ENCODE measurements at regions not wholly inside any gene's neighbourhood (a gene's known extent, or its start where the extent isn't known, plus 50 kb on each side); places are given as distances from the start of the nearest gene placed in this dataset.

DNA sequence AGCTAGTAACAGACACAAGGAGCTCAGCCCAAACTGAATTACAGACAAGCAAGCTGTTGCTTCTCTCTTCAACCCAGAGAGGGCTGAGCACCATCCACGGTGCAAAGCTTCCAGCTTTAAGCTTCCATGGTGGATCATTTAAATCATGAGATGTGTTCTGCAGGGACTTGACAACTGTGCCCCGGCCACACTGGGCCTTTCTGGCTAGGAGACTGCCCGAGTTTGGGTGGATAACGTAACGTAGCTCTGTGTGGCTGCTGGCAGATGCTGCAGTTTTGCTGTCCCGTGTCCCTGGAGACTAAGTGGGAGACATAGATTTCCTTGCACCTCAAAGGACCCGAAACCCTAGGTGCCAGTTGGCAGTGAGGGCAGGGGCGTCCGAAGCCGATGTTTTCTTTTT lies 234.0 kb downstream of the IRX2 start:
- peak in 1 of 42 donors; percentile 23 for DNase-seq
- intact Hi-C loops (cut with DNase I), result no loop called here

DNA sequence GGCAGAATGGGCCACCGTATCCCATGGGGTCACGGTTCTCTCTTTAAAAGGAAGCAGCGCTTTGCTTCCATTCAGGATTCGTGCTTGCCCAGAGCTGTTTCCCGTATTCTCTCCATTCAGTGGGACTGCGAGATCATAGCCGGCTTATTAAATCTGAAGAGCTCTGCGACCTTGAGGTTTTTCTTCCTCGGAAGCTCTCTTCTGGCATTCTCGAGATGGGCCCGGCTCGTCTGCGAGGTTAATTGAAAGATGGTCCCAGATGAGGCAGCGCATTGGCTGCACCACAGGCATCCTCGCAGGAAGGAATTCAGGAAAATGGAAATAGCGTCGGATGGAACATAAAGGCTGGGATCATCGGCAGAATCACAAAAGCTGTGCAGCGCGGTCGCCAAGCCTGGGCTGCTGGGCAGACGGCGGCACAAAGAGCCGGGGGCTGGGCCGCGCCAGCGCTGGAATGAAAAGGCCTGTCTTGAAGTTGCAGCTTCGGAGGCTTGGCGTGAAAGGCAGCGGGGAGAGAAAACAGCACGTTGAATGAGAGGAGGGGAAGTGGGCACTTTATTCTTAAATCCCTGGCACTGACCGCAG lies 236.2 kb downstream of the IRX2 start:
- intact Hi-C loops (cut with DNase I), result no loop called here
- peak in 10 of 42 donors; percentile 10 to 44 (median 30) for DNase-seq

DNA sequence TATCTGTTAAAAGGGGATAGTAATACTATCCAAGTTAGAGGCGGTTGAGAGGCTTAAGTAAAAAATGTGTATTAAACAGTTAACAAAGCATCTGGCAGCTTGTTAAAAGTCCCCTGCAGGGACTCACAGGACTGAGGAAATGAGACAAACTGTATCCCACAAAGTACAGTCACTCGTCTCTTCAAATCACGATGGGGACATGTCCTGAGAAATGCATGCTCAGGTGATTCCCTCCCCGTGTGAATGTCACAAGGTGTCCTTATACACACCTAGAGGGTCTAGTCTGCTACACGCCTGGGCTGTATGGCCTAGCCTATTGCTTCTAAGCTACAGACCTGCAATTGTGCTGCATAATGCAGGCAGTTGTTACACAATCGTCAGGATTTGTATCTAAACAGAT lies 237.0 kb downstream of the IRX2 start:
- intact Hi-C loops (cut with DNase I), result no loop called here
- DNase-seq, result no peak

DNA sequence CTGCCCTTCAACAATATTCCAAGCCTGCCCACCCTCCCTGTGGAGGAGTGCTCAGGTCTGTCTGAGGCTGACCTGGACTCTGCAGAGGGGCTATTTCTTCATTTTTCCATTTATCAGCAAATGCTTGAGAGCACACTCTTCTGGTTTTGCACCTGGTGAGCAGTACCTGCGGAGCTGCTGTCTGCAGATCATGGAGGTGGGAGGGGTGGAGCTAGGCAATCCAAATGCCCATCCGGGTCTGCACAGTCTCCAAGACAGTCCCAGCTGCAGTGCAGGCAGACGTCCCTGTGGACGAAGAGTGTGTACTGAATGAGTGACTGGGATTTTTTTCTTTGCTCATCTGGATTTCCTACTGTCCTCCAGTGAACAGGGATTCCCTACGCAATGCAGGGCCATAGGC lies 239.8 kb downstream of the IRX2 start:
- intact Hi-C loops (cut with DNase I), result no loop called here
- DNase-seq, result no peak

DNA sequence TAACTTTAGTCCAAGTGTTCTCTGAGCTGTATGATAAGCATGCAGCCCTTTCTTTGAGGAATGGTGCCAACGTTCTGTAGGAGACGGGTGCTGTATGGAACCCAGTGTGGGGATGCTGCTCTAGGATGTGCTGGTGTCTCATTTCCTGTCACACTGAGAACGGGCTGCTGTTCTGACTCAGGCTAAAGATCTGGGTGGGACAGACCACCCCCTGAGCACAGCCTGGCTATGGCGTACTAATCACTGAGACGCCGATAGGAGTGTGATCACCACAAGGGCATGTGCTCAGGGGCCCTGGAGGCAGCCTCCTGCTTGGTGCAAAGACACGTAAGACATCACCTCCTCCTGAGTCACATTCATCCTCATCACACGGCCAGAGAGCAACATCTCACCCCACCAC lies 240.4 kb downstream of the IRX2 start:
- peak in 1 of 42 donors; percentile 28 for DNase-seq
- intact Hi-C loops (cut with DNase I), result no loop called here

DNA sequence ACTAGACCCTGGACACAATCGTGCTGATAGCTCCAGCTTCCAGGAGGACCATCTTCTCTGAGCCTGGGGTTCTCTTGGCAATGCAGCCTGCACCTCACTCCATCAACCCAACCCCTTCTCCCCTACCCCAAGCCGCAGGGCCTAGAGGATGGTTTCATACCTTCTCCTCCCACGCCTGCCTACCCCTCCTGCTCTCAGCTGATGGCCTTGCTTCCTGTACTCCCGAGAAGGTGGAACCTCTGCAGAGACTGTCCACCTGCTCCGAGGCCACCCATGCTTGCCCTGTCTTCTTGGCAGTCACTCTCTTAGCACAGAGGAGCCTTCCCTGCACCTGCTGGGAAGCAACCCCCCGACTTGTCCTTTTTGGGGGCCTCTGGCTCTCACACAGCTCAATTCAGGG lies 241.9 kb downstream of the IRX2 start:
- intact Hi-C loops (cut with DNase I), result no loop called here
- no peak for DNase-seq

DNA sequence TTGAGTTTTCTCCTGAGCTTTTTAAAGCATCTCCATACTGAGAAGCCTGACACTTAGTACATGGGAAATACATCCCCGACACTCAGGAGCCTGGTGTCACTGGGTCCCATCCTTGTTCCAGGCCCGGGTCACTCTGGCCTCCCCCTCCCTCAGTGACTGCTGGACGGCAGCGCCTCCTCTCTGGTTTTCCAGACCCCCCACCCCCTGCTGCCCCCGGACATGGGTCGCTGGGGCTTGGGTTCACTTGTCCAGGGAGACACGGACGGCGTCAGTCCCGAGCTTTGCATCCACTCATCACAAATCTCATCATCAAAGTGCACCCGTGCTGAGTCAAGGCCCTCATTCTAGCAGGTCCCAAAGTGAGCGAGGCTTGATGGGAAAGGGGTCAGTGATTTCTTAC lies 243.0 kb downstream of the IRX2 start:
- DNase-seq, result peak in 1 of 42 donors; percentile 37
- intact Hi-C loops (cut with DNase I), result no loop called here

DNA sequence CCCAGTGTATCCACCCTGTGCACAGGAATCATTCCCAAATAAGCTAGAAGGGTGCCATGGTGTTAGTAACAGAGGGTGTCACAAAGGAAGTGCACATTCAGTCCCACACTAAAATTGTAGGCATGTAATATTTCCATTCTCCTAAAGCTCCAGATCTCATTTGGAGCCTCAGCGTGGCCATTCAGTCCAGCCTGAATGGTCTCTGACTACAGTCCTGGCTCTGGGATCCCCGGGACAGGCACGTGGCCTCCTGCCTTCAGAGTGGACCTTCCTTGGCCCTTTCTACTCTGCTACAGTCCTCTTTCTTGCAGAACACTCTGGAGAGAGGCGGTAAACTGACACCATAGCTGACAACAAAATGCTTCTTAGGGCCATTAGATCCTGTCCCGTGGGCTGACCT lies 243.9 kb downstream of the IRX2 start:
- DNase-seq, result no peak
- intact Hi-C loops (cut with DNase I), result no loop called here

DNA sequence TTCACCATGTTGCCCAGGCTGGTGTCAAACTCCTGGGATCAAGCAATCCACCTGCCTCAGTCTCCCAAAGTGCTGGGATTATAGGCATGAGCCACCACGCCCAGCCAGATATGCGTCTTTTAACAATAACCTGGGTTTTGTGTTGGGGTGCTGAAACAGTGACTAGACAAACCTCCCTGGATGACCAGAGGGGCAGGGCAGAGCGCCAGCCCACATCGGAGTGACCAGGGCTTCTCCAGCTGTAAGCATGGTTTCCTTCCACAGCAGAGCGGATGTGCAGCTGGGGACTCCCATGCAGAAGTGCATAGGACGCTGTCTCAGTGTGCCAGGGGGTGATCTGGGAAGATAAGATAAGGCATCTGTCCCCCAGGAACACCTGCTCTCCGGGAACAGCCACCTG lies 244.9 kb downstream of the IRX2 start:
- DNase-seq, result peak in 1 of 42 donors; percentile 31
- intact Hi-C loops (cut with DNase I), result no loop called here

DNA sequence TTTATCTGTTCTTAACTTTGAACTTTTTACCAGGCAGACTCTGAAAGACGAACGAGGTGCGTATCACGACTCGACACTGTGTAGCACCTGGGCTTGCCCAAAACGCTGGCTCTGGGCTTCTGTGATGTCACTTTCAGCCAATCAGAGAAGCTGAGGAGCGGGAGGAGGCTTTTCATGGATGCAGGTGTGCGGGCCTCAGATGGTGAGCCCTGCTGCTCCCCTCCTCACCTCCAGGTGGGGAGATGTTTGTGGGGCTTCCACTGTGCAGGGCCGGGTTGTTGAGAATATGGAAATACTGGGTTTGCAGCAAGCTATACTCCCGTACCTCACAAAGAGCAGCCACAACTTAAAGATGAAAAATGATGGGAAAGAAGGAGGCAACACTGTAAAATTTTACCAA lies 246.3 kb downstream of the IRX2 start:
- DNase-seq, result no peak
- intact Hi-C loops (cut with DNase I), result no loop called here

DNA sequence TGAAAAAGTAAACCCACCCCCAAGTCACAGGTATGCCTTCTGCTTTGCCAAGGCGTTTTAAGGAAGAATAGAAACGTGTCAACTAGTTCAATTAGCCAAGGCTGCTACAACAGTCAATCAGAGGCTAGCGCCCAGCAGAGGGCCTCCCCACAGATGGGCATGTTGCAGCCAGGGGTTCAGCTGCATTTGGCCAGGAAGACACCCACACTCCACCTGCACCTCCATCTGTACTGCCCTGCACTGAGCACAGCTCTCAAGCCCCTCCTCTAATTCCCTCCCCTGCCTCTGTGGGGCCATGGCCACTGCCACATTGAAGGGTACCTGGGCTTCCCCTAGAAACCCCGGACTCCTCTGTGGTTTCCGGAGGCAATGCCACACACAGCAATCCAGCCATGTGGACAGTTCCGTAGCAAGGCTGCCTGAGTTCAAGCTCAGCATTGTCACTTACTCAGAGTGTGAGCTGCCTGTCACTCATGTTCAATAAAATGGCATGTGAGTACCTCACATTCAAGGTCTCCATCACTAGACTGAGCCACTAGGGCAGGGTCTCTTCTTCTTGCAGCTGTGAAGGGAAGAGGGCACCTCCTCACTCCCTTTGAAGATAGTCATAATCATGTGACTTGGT lies 248.4 kb downstream of the IRX2 start:
- no peak for DNase-seq
- intact Hi-C loops (cut with DNase I), result no loop called here

DNA sequence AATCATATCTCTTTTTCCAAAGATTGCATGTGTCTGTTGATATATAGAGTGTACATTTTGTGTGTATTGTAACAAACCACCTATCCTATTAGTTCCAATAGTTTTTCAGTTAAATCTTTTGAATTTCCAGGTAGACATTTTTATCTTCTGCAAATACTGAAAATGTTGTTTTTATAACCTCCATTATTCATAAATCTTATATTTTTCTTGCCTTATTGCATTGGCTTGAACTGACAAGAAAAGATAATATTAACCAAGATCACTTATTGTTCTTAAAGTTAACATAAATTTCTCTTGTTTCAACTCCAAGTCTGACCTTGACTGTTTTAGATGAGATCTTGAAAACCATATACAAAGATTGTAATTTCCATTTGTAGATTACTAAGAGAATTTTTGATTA lies 251.6 kb downstream of the IRX2 start:
- intact Hi-C loops (cut with DNase I), result no loop called here
- no peak for DNase-seq

DNA sequence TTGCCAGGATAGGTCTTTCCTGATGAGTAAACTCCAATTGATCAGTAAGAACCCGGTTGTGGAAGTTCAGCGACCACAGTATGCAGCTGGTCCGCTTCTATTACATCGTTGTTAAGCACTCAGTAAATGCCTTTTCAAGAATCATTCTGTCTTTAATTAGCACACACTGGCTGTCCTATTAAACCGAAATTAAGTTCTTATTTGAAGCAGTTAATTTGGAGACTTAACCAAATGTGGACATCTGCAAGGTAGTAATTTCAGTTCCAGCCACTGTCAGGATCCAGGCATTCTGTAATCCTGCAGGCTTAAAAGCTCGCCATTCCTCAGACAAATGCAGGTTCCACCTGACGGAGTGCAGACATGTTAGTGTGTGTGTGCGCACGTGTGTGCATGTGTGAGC lies 254.6 kb downstream of the IRX2 start:
- DNase-seq, result no peak
- intact Hi-C loops (cut with DNase I), result no loop called here

DNA sequence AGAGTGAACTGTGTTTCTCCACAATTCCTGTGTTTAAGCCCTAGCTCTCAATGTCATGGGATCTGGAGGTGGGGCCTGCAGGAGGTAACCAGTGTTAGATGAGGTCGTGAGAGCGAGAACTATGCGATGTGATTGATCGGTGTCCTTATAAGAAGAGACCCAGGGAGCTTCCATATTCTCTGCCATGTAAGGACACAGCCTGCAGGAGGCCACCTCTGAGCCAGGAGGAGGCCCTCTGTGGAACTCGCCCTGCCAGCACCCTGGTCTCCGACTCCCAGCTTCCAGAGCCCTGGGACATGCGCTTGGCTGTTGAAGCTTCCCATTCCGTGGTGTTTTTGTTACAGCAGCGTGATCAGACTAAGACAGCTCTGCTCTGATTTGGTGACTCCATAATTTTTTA lies 255.4 kb downstream of the IRX2 start:
- DNase-seq, result peak in 1 of 42 donors; percentile 28
- intact Hi-C loops (cut with DNase I), result no loop called here

DNA sequence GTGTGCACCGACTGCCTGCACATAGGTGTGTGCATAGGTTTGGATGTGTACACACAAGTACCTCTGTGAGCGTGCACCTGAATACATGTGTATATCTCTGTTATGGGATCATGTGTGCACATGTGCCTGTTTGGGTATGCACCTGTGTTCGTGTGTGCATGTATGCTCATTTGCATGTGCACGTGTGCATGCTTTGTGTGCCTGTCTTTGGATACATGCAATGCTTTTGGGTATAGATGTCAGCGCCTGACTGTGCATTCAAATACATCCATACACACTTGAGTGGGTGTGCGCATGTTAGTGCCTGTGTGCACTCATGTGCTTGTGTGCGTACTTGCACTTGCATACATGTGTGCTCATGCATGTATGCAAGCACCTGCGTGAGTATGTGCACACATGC lies 258.1 kb downstream of the IRX2 start:
- intact Hi-C loops (cut with DNase I), result no loop called here
- no peak for DNase-seq

DNA sequence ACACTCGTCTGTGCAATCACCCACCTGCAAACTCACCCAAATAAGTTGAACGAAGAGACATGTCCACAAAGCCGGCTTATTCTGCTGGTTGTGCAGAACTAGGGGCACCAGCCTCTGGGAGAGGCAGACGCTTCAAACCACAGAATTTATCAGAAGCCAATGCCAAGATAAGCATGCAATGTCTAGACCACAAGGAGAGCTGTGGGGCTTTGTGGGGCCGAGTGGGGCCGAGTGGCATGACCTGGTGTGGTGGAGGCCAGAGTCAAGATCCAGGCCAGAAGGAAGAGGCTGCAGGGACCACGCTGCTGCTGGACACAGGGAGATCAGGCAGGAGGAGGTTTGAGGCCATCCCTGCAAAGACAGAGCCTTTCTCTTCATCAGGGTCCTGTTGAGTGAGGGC lies 259.0 kb downstream of the IRX2 start:
- intact Hi-C loops (cut with DNase I), result no loop called here
- DNase-seq, result no peak

DNA sequence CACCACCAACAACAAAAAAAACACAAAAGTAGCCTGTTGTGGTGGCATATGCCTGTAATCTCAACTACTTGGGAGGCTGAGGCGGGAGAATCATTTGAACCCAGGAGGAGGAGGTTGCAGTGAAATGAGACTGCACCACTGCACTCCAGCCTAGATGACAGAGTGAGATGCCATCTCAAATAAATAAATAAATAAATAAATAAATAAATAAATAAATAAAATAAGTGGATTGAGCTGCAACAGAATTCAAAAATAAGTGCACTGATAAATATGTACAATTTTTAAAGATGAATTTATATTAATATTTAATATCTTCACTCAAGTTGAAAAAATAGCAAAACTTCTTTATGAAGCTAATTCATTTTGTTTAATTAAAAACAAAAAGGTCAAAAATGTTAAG lies 259.6 kb downstream of the IRX2 start:
- DNase-seq, result no peak
- intact Hi-C loops (cut with DNase I), result no loop called here

DNA sequence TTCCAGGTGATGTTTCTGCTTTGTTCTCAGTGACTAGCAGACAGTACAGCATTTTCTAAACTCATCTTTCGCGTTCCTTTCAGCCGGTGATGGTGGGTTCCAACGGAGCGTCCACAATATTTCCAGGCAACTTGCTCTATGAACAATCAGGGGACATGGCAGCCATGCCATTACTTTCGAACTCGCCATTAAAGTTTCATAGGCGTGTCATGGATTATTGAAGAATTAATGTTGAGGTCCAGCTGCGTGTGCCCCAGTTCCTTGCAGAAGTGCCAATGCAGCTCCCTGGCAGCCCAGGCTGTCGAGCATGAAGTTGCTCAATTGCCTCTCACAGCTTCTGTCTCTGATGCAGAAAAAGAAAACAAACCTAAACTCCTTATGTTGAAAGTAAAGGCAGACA lies 262.2 kb downstream of the IRX2 start:
- intact Hi-C loops (cut with DNase I), result no loop called here

DNA sequence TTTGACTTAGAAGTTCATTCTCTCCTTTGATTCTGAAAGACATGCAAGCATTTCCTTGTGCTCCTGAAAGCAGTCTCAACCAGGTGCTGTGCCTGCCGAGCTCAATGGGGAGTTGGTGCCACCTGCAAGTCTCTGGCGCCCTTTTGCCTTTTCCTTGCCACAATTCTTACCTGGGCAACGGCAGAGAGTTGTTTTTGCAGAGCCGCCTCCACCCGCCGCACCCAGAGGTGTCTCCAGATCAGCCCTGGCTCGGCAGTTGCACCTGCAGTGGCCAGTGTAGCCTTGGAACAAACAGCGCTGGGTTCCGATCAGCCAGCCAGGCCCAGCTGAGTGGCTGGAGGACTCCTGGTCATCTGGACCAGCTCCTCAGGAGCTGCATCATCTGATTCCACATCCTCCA lies 262.9 kb downstream of the IRX2 start:
- intact Hi-C loops (cut with DNase I), result no loop called here
- peak in 1 of 42 donors; percentile 23 for DNase-seq

More for the DNA sequence above, 262.2 kb downstream of the IRX2 start:
- DNase-seq, result peak in 1 of 42 donors; percentile 32

DNA sequence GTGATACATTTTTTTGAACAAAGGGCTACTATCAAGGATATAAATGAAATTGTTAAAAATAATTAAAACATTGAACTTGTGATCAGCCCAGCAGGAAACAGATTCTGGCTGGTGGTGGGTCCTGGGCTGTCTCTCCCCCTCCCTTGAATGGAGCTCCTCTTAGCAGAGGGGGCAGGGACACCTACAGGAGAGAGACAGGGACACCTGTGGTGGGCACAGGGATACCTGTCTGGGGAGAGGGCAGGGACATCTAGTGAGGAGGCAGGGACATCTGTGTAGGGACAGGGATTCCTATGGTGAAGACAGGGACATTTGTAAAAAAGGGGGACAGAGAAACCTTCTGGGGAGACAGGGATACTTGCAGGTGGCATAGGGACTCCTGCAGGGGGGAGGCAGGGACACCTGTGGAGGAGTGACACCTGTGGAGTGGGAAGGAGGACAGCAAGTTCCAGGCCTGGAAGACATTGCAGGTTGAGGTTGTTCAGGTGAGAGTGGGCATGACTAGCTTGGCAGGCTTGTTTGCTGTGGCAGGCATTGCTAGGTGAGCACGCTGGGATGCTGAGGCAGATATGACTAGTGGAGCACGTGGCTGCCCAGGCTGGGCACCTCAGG lies 264.2 kb downstream of the IRX2 start:
- DNase-seq, result peak in 1 of 42 donors; percentile 31
- intact Hi-C loops (cut with DNase I), result no loop called here

DNA sequence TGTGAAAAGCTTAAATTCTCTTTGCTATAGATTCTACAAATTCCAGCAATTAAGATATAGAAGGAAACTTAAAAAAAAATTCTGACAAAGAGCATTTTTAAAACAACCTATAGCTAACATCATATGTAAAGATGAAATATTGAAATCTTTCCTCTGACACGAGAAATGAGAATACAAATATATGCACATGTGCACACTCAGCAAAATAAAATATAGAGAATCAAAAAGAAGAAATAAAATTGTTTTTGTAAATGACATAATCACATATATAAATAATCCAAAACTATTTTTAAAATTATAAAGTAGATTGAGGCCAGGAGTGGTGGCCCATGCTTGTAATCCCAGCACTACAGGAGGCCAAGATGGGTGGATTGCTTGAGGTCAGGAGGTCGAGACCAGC lies 265.1 kb downstream of the IRX2 start:
- intact Hi-C loops (cut with DNase I), result no loop called here
- DNase-seq, result no peak

All from head of caudate nucleus (tissue), 42 donors.